ENCODE measurements at regions not wholly inside any gene's neighbourhood (a gene's known extent, or its start where the extent isn't known, plus 50 kb on each side); places are given as distances from the start of the nearest gene placed in this dataset.

DNA sequence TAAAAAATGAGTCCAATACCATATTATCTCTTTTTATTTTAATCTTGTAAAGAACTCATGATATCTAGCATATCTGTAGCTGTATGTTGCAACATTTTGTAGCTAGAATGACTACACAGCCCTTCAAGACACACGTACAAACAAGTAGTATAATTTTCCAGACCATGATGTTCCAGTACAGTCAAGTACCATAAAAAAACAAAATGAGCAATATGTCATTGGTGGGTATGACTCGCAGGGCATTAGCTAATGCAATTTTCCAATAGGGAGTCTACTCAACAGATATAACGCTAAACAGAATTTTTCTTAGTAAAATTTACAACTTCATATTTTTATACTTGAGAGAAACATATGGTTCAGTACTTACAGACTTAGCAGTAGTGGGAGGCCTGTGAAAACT is 53.6 kb upstream of the UGP2 start:
- TF ChIP-seq CTCF (IDR thresholded peaks at IDR 0.05) (no peak), EZH2 (IDR thresholded peaks at IDR 0.05; ENCODE audit: borderline replicate concordance, insufficient read depth, low read depth, low read length, poor library complexity, severe bottlenecking) (no peak)

Measured in B cell (primary cell).